Prostate gland (tissue), 2 donors: ENCODE measurements at regions not wholly inside any gene's neighbourhood (a gene's known extent, or its start where the extent isn't known, plus 50 kb on each side); places are given as distances from the start of the nearest gene placed in this dataset.

ENCODE experiments used
- CTCF ChIP-seq, 4 experiments: fragments of 200-600 bp in 2 of 4; fragments of 450-650 bp in 2 of 4; sonication (generic) in 2 of 4; IDR thresholded peaks; 1 replicate in 3 of 4; 2 replicates in 1 of 4; pipeline ENCODE4 v1.5.1; 2016 to 2019; ENCODE audit warnings: antibody characterized with exemption in 4 of 4, mild to moderate bottlenecking in 2 of 4, moderate library complexity in 2 of 4
- POLR2A ChIP-seq: fragments of 450-650 bp; IDR thresholded peaks from one replicate; pipeline ENCODE4 v1.6.1; 2016; ENCODE audit warnings: antibody characterized with exemption, mild to moderate bottlenecking
- POLR2AphosphoS5 ChIP-seq: sonication (generic); formaldehyde crosslinking; IDR thresholded peaks from one replicate; pipeline ENCODE4 v1.6.1; 2017; ENCODE audit warnings: antibody characterized with exemption

GRCh38 chr20:10779911-10780310 is 106.1 kb upstream of the JAG1 start:
- TF ChIP-seq POLR2A, result no peak
- TF ChIP-seq CTCF (IDR thresholded peaks at IDR 0.05), result no peak
- TF ChIP-seq POLR2AphosphoS5, result no peak
